ENCODE measurements at regions not wholly inside any gene's neighbourhood (a gene's known extent, or its start where the extent isn't known, plus 50 kb on each side); places are given as distances from the start of the nearest gene placed in this dataset.

DNA sequence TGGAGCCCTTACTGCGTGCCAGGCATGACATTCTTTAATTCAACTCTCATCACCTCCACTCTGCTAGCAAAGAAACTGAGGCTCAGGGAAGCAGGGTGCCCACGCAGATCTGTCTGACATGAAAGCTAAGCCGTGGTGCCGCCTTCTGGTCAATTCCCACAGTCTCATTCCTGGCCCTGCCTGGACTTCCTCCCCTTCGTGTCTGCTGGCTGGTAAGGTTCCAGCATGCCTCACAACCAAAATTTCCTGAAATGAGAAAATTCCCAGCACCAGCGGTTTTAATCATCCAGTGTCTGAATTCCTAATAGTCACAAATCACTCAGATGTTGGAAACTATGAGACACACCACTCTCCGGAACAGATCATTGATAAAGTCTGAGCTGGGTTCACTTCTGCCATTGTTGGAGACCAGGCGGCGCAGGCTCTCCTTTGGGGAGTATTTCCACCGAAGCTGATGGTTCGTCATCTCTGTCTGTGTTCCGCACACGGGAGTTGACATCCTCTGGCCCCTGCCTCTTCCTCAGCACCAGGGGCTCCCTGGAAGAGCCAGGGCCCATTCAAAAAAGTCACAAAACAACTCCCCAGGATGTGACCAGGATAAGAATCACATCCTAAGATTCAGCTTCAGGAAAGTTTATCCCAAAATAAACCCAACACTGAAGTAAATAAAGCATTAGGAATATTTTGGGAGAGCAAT is 167.7 kb downstream of the PLPP3 start (continued):
- TF ChIP-seq, protein P1, sequence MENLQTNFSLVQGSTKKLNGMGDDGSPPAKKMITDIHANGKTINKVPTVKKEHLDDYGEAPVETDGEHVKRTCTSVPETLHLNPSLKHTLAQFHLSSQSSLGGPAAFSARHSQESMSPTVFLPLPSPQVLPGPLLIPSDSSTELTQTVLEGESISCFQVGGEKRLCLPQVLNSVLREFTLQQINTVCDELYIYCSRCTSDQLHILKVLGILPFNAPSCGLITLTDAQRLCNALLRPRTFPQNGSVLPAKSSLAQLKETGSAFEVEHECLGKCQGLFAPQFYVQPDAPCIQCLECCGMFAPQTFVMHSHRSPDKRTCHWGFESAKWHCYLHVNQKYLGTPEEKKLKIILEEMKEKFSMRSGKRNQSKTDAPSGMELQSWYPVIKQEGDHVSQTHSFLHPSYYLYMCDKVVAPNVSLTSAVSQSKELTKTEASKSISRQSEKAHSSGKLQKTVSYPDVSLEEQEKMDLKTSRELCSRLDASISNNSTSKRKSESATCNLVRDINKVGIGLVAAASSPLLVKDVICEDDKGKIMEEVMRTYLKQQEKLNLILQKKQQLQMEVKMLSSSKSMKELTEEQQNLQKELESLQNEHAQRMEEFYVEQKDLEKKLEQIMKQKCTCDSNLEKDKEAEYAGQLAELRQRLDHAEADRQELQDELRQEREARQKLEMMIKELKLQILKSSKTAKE (CRISPR knock-in tag; IDR thresholded peaks at IDR 0.05; ENCODE audit: borderline replicate concordance), result no peak
- peak; percentile 27 for TF ChIP-seq STAG1 (CRISPR knock-in tag; IDR thresholded peaks at IDR 0.05)
- TF ChIP-seq, protein P2, sequence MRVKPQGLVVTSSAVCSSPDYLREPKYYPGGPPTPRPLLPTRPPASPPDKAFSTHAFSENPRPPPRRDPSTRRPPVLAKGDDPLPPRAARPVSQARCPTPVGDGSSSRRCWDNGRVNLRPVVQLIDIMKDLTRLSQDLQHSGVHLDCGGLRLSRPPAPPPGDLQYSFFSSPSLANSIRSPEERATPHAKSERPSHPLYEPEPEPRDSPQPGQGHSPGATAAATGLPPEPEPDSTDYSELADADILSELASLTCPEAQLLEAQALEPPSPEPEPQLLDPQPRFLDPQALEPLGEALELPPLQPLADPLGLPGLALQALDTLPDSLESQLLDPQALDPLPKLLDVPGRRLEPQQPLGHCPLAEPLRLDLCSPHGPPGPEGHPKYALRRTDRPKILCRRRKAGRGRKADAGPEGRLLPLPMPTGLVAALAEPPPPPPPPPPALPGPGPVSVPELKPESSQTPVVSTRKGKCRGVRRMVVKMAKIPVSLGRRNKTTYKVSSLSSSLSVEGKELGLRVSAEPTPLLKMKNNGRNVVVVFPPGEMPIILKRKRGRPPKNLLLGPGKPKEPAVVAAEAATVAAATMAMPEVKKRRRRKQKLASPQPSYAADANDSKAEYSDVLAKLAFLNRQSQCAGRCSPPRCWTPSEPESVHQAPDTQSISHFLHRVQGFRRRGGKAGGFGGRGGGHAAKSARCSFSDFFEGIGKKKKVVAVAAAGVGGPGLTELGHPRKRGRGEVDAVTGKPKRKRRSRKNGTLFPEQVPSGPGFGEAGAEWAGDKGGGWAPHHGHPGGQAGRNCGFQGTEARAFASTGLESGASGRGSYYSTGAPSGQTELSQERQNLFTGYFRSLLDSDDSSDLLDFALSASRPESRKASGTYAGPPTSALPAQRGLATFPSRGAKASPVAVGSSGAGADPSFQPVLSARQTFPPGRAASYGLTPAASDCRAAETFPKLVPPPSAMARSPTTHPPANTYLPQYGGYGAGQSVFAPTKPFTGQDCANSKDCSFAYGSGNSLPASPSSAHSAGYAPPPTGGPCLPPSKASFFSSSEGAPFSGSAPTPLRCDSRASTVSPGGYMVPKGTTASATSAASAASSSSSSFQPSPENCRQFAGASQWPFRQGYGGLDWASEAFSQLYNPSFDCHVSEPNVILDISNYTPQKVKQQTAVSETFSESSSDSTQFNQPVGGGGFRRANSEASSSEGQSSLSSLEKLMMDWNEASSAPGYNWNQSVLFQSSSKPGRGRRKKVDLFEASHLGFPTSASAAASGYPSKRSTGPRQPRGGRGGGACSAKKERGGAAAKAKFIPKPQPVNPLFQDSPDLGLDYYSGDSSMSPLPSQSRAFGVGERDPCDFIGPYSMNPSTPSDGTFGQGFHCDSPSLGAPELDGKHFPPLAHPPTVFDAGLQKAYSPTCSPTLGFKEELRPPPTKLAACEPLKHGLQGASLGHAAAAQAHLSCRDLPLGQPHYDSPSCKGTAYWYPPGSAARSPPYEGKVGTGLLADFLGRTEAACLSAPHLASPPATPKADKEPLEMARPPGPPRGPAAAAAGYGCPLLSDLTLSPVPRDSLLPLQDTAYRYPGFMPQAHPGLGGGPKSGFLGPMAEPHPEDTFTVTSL (CRISPR knock-in tag; IDR thresholded peaks at IDR 0.05; ENCODE audit: borderline replicate concordance), result 0 out of 2 replicates have a peak, but pooled peaks have one; percentile 9
- TF ChIP-seq HCFC1 (IDR thresholded peaks at IDR 0.05; ENCODE audit: low read depth, low read length), result no peak
- no peak for TF ChIP-seq ZNF644 (CRISPR knock-in tag; IDR thresholded peaks at IDR 0.05; ENCODE audit: low read depth)
- TF ChIP-seq SRSF9 (IDR thresholded peaks at IDR 0.05; ENCODE audit: borderline replicate concordance, insufficient read depth, low read depth, low read length, poor library complexity, severe bottlenecking), result no peak
